Activated CD8-positive, alpha-beta memory T cell treated with anti-CD3 and anti-CD28 coated beads, Interleukin-2, amount 50 U/mL, for 4 hours (primary cell): ENCODE measurements at regions not wholly inside any gene's neighbourhood (a gene's known extent, or its start where the extent isn't known, plus 50 kb on each side); places are given as distances from the start of the nearest gene placed in this dataset.
"Not testable (repeated sequence)": the region's sequence is repeated elsewhere in the genome, so short reads cannot be mapped to it uniquely, and the experiment has no call there.

Source experiments
- DNase-seq: peaks from one replicate; pipeline ENCODE4 v3.0.0-alpha.2; 2020

- no peak for DNase-seq
Observed at GRCh38 chr6:113006494-113006893, 659.4 kb downstream of the RFPL4B start.

- DNase-seq = no peak
Observed at GRCh38 chr6:113009682-113010081, 662.6 kb downstream of the RFPL4B start.

GRCh38 chr6:113010196-113010989 is 663.3 kb downstream of the RFPL4B start:
- no peak for DNase-seq

GRCh38 chr6:113011389-113011788 is 664.3 kb downstream of the RFPL4B start:
- DNase-seq = no peak

GRCh38 chr6:113011801-113012200 is 664.7 kb downstream of the RFPL4B start:
- DNase-seq = no peak

GRCh38 chr6:113015249-113015648 is 668.1 kb downstream of the RFPL4B start:
- no peak for DNase-seq

GRCh38 chr6:113017353-113017752 is 670.2 kb downstream of the RFPL4B start:
- DNase-seq = no peak

- no peak for DNase-seq
Observed at GRCh38 chr6:113018351-113019151, 671.4 kb downstream of the RFPL4B start.

- no peak for DNase-seq
Observed at GRCh38 chr6:113019176-113019575, 672.0 kb downstream of the RFPL4B start.

- no peak for DNase-seq
Observed at GRCh38 chr6:113027780-113028179, 680.6 kb downstream of the RFPL4B start.

GRCh38 chr6:113029161-113029560 is 682.0 kb downstream of the RFPL4B start:
- DNase-seq = not testable (repeated sequence)

- no peak for DNase-seq
Observed at GRCh38 chr6:113031591-113032238, 684.6 kb downstream of the RFPL4B start.

- no peak for DNase-seq
Observed at GRCh38 chr6:113039005-113039404, 691.9 kb downstream of the RFPL4B start.

- DNase-seq = no peak
Observed at GRCh38 chr6:113047148-113047547, 700.0 kb downstream of the RFPL4B start.

GRCh38 chr6:113047932-113048331 is 700.8 kb downstream of the RFPL4B start:
- no peak for DNase-seq

- DNase-seq = no peak
Observed at GRCh38 chr6:113048741-113049140, 701.6 kb downstream of the RFPL4B start.

GRCh38 chr6:113049190-113049589 is 702.1 kb downstream of the RFPL4B start:
- no peak for DNase-seq

GRCh38 chr6:113050010-113050858 is 703.1 kb downstream of the RFPL4B start:
- DNase-seq = no peak

- no peak for DNase-seq
Observed at GRCh38 chr6:113050979-113051378, 703.8 kb downstream of the RFPL4B start.

GRCh38 chr6:113052506-113052905 is 705.4 kb downstream of the RFPL4B start:
- no peak for DNase-seq

GRCh38 chr6:113055061-113055460 is 707.9 kb downstream of the RFPL4B start:
- DNase-seq = no peak

- DNase-seq = no peak
Observed at GRCh38 chr6:113055998-113056397, 708.9 kb downstream of the RFPL4B start.
